Mucosa of descending colon (tissue), 3 donors: ENCODE measurements at regions not wholly inside any gene's neighbourhood (a gene's known extent, or its start where the extent isn't known, plus 50 kb on each side); places are given as distances from the start of the nearest gene placed in this dataset.
"Not testable (repeated sequence)": the region's sequence is repeated elsewhere in the genome, so short reads cannot be mapped to it uniquely, and the experiment has no call there.

Source experiments
- ATAC-seq: fragments of 200-7000 bp; cut with Tn5 transposase; one replicate; pipeline ENCODE4 v1.9.1; 2020; ENCODE audit warnings: mild to moderate bottlenecking, moderate library complexity
- DNase-seq, 3 donors: peaks; one replicate each; pipeline ENCODE4 v3.0.0-alpha.2; 2020
- H3K36me3 ChIP-seq: fragments of 200-600 bp; one replicate; pipeline ENCODE4 v1.8.0; 2021; ENCODE audit warnings: low read depth, mild to moderate bottlenecking
- H3K4me1 ChIP-seq: fragments of 200-600 bp; one replicate; pipeline ENCODE4 v1.8.0; 2021; ENCODE audit warnings: low read depth, mild to moderate bottlenecking
- H3K4me3 ChIP-seq: fragments of 200-600 bp; one replicate; pipeline ENCODE4 v1.8.0; 2021; ENCODE audit warnings: mild to moderate bottlenecking
- H3K9me3 ChIP-seq: fragments of 200-600 bp; one replicate; pipeline ENCODE4 v1.8.0; 2021; ENCODE audit warnings: mild to moderate bottlenecking
- intact Hi-C, 2 donors: fragments of 100-400 bp; cut with DNase I in 1 of 2; cut with micrococcal nuclease in 1 of 2; formaldehyde crosslinking; loops; one replicate each; pipeline versions ENCODE4 v1.11.0 to v1.11.1; 2022; cut with DNase I, micrococcal nuclease
- TF ChIP-seq, protein P1 (sequence below): fragments of 200-600 bp; IDR thresholded peaks from one replicate; pipeline ENCODE4 v1.8.0; 2022; ENCODE audit warnings: antibody characterized with exemption, mild to moderate bottlenecking
- donor health status: DM: no; HTN: no; CAD: no; lungs with moderate emphysema.
- donor health status: DM: no; HTN: no; CAD: no.
- donor health status: DM: no; HTN: yes; CAD: no.

DNA sequence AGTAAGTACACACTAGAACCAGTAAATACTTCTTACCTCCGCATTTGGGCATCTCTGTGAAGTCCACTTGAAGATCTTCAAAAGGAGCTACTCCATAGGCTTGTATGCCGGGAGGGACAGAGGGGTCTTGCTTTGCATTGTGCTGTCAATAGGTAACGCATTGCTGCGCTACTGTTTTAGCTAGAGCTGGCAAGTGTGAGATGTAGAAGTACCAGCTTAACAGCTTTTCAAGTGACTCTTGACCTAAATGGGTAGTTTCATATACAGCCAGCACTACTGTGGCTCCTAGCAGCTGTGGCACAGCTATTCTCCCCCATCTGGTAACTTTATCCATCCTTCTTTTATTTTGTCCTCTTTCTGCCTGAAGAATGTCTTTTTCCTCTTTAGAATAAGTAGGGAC lies 205.3 kb upstream of the KLF8 start:
- TF ChIP-seq, protein P1, sequence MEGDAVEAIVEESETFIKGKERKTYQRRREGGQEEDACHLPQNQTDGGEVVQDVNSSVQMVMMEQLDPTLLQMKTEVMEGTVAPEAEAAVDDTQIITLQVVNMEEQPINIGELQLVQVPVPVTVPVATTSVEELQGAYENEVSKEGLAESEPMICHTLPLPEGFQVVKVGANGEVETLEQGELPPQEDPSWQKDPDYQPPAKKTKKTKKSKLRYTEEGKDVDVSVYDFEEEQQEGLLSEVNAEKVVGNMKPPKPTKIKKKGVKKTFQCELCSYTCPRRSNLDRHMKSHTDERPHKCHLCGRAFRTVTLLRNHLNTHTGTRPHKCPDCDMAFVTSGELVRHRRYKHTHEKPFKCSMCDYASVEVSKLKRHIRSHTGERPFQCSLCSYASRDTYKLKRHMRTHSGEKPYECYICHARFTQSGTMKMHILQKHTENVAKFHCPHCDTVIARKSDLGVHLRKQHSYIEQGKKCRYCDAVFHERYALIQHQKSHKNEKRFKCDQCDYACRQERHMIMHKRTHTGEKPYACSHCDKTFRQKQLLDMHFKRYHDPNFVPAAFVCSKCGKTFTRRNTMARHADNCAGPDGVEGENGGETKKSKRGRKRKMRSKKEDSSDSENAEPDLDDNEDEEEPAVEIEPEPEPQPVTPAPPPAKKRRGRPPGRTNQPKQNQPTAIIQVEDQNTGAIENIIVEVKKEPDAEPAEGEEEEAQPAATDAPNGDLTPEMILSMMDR, result no peak
- no peak overlapping the region for H3K4me3 ChIP-seq
- no peaks in the 10 kb centered on the region for H3K4me1 ChIP-seq
- intact Hi-C loops, result no loop called here
- H3K36me3 ChIP-seq, result no peaks in the 10 kb centered on the region
- no peak for DNase-seq
- no peaks in the 10 kb centered on the region for H3K9me3 ChIP-seq
- ATAC-seq, result no peak

DNA sequence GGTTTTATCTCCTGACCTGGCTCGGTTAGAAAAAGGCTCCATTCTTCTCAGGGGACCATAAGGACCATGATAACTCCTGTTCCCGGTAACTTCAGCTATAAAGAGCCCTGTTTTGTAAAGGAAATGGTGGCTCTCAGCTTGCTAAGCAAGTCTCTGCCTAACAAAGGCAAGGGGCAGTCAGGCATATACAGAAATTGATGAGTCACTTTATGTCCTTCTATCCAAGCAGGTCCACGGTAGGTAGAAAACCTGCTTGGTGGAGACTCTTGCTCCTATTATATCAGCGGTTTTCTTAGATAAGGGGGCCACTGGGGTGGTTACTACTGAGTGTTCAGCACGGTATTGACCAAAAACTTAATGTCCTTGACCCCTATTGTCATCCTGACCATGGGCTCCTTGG lies 203.0 kb upstream of the KLF8 start:
- intact Hi-C loops, result no loop called here
- no peaks in the 10 kb centered on the region for H3K9me3 ChIP-seq
- TF ChIP-seq, protein P1, result no peak
- no peaks in the 10 kb centered on the region for H3K36me3 ChIP-seq
- ATAC-seq (no peak), DNase-seq (no peak)
- no peaks in the 10 kb centered on the region for H3K4me1 ChIP-seq
- H3K4me3 ChIP-seq, result no peak overlapping the region

DNA sequence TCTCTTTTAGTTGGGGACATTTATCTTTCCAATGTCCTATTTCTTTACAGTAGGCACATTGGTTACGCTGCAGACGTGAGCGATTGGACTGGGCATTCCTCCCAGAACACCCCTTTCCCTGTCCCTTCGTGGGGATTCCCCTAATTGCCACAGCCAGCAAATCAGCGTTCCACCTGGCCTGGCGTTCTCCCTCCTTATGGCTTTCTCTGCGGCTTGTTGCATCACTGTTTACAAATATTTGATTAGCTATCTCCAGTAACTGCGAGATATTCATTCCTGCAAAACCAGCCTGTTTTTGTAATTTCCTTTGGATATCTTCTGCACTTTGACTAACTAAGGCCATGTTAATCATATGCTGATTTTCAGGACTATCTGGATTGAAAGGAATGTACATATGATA lies 202.5 kb upstream of the KLF8 start:
- intact Hi-C loops, result no loop called here
- H3K9me3 ChIP-seq, result no peaks in the 10 kb centered on the region
- no peaks in the 10 kb centered on the region for H3K36me3 ChIP-seq
- TF ChIP-seq, protein P1, result no peak
- DNase-seq (no peak), ATAC-seq (no peak)
- no peaks in the 10 kb centered on the region for H3K4me1 ChIP-seq
- H3K4me3 ChIP-seq, result no peak overlapping the region

DNA sequence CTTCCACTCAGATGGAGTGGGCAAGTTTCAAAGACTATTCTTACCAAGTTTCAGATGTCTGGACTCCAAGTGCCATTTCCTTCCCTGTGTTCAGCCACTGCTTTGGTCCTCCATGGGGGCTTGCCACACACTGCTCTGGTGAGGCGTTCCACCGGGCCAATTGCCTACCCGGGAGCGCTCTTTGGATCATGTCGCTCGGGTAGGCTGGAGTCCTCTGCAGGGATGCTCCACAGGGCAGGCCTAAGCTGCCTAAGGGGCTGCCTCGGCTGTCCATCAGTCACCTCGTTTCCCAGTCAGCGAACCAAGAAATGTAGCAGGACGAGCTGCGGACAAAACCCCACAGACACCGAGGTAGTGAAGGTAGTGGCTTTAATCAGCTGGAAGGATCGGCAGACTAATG lies 200.7 kb upstream of the KLF8 start:
- no peaks in the 10 kb centered on the region for H3K36me3 ChIP-seq
- no peak overlapping the region for H3K4me3 ChIP-seq
- H3K4me1 ChIP-seq, result no peaks in the 10 kb centered on the region
- no peak for ATAC-seq
- no peaks in the 10 kb centered on the region for H3K9me3 ChIP-seq
- TF ChIP-seq, protein P1, result no peak
- no peak for DNase-seq
- intact Hi-C loops, result no loop called here

DNA sequence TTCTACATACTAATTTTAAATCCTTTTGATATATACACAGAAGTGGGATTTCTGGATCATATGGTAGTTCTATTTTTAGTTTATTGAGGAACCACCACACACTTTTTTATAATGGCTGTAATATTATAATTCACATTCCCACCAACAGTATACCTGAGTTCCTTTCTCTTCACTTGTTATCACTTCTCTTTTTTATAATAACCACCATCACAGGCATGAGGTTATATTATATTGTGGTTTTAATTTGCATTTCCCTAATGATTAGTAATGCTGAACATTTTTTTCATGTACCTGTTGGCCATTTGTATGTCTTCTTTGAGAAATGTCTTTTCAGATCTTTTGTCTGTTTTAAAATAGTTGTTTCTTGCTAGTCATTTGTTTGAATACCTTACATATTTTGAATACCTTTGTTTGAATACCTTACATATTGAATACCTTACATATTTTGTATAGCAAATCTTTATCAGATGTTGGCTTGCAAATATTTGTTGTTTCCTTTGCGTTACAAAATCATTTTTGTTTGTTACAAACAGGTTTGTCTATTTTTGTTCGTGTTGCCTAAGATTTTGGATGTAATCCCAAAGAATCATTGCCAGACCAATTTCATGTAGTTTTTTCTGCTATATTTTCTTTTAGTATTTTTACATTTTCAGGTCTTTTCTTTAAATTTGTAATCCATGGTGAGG lies 198.5 kb upstream of the KLF8 start:
- DNase-seq, result no peak
- intact Hi-C loops, result no loop called here
- H3K36me3 ChIP-seq, result no peaks in the 10 kb centered on the region

DNA sequence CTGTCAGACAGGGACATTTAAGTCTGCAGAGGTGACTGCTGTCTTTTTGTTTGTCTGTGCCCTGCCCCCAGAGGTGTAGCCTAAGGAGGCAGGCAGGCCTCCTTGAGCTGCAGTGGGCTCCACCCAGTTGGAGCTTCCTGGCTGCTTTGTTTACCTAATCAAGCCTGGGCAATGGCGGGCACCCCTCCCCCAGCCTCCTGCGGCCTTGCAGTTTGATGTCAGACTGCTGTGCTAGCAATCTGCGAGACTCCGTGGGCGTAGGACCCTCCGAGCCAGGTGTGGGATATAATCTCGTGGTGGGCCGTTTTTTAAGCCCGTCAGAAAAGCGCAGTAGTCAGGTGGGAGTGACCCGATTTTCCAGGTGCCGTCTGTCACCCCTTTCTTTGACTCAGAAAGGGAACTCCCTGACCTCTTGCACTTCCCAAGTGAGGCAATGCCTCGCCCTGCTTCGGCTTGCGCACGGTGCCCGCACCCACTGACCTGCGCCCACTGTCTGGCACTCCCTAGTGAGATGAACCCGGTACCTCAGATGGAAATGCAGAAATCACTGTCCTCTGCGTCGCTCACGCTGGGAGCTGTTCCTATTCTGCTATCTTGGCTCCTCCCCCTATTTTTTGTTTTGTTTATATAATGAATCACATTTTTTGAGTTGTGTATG lies 179.4 kb upstream of the KLF8 start:
- H3K9me3 ChIP-seq, DNase-seq, H3K4me1 ChIP-seq, H3K4me3 ChIP-seq, H3K36me3 ChIP-seq, intact Hi-C loops, ATAC-seq: not testable (repeated sequence)

More for the DNA sequence above, 198.5 kb upstream of the KLF8 start:
- TF ChIP-seq, protein P1, result no peak
- H3K9me3 ChIP-seq, result peaks cover 5% of the 10 kb centered on the region
- H3K4me1 ChIP-seq, result no peaks in the 10 kb centered on the region
- H3K4me3 ChIP-seq, result no peak overlapping the region
- no peak for ATAC-seq
